Loucy (cell line): ENCODE measurements at regions not wholly inside any gene's neighbourhood (a gene's known extent, or its start where the extent isn't known, plus 50 kb on each side); places are given as distances from the start of the nearest gene placed in this dataset.

Experiments
- CTCF ChIP-seq: fragments of 200-600 bp; sonication (generic); conservative IDR thresholded peaks from 2 replicates; pipeline ENCODE4 v1.5.1; 2014; ENCODE audit warnings: mild to moderate bottlenecking, antibody characterized with exemption, low read length
- EZH2phosphoT487 ChIP-seq: fragments of 200-600 bp; IDR thresholded peaks from 2 replicates; pipeline ENCODE4 v1.6.1; 2018; ENCODE audit warnings: antibody characterized with exemption, mild to moderate bottlenecking, moderate library complexity, borderline replicate concordance

- no peak for TF ChIP-seq CTCF
- TF ChIP-seq EZH2phosphoT487 = no peak
Observed at GRCh38 chr13:39988351-39988750, 332.9 kb downstream of the COG6 start.
